NCI-H82 treated with DMSO at 0.1 percent for 48 hours (cell line): ENCODE measurements at regions not wholly inside any gene's neighbourhood (a gene's known extent, or its start where the extent isn't known, plus 50 kb on each side); places are given as distances from the start of the nearest gene placed in this dataset.
"Not testable (repeated sequence)": the region's sequence is repeated elsewhere in the genome, so short reads cannot be mapped to it uniquely, and the experiment has no call there.

ENCODE experiments used
- DNase-seq: peaks from one replicate; lab custom pipeline; 2025; ENCODE audit not compliant: unreplicated experiment; lab: John Stamatoyannopoulos, UW

- no peak for DNase-seq
Measured at GRCh38 chr4:83926950-83927349, 391.0 kb downstream of the GPAT3 start.

GRCh38 chr4:83923341-83923740, 387.4 kb downstream of the GPAT3 start:
- DNase-seq = no peak

GRCh38 chr4:83922402-83922801, 386.5 kb downstream of the GPAT3 start:
- no peak for DNase-seq

GRCh38 chr4:83921124-83921523, 385.2 kb downstream of the GPAT3 start:
- no peak for DNase-seq

GRCh38 chr4:83920375-83920774, 384.5 kb downstream of the GPAT3 start:
- no peak for DNase-seq

GRCh38 chr4:83917572-83917971, 381.7 kb downstream of the GPAT3 start:
- no peak for DNase-seq

GRCh38 chr4:83910693-83911092, 374.8 kb downstream of the GPAT3 start:
- no peak for DNase-seq

- DNase-seq = no peak
Measured at GRCh38 chr4:83906561-83906960, 370.7 kb downstream of the GPAT3 start.

- DNase-seq = peak; percentile 24
Measured at GRCh38 chr4:83905952-83906351, 370.0 kb downstream of the GPAT3 start.

GRCh38 chr4:83903740-83904139, 367.8 kb downstream of the GPAT3 start:
- not testable (repeated sequence) for DNase-seq

GRCh38 chr4:83894831-83895230, 358.9 kb downstream of the GPAT3 start:
- DNase-seq = no peak

- DNase-seq = no peak
Measured at GRCh38 chr4:83890816-83891215, 354.9 kb downstream of the GPAT3 start.

- DNase-seq = no peak
Measured at GRCh38 chr4:83890231-83890630, 354.3 kb downstream of the GPAT3 start.

- no peak for DNase-seq
Measured at GRCh38 chr4:83889802-83890201, 353.9 kb downstream of the GPAT3 start.

GRCh38 chr4:83885256-83886182, 349.6 kb downstream of the GPAT3 start:
- no peak for DNase-seq

- no peak for DNase-seq
Measured at GRCh38 chr4:83876047-83876446, 340.1 kb downstream of the GPAT3 start.

GRCh38 chr4:83875437-83875836, 339.5 kb downstream of the GPAT3 start:
- no peak for DNase-seq

- no peak for DNase-seq
Measured at GRCh38 chr4:83873996-83874395, 338.1 kb downstream of the GPAT3 start.

- no peak for DNase-seq
Measured at GRCh38 chr4:83870328-83870950, 334.5 kb downstream of the GPAT3 start.

GRCh38 chr4:83866834-83867621, 331.1 kb downstream of the GPAT3 start:
- DNase-seq = no peak

- DNase-seq = no peak
Measured at GRCh38 chr4:83865417-83866150, 329.7 kb downstream of the GPAT3 start.
